HG03025 (cell line): ENCODE measurements at regions not wholly inside any gene's neighbourhood (a gene's known extent, or its start where the extent isn't known, plus 50 kb on each side); places are given as distances from the start of the nearest gene placed in this dataset.
"Not testable (repeated sequence)": the region's sequence is repeated elsewhere in the genome, so short reads cannot be mapped to it uniquely, and the experiment has no call there.

Experiments
- ATAC-seq: cut with Tn5 transposase; IDR thresholded peaks from one replicate; pipeline ENCODE4 v1.9.1; 2021; ENCODE audit warnings: mild to moderate bottlenecking, moderate library complexity; ENCODE audit not compliant: unreplicated experiment, low FRiP score

- ATAC-seq, result no peak
Observed at GRCh38 chr2:125324273-125324672, 1299.2 kb downstream of the CNTNAP5 start.

DNA sequence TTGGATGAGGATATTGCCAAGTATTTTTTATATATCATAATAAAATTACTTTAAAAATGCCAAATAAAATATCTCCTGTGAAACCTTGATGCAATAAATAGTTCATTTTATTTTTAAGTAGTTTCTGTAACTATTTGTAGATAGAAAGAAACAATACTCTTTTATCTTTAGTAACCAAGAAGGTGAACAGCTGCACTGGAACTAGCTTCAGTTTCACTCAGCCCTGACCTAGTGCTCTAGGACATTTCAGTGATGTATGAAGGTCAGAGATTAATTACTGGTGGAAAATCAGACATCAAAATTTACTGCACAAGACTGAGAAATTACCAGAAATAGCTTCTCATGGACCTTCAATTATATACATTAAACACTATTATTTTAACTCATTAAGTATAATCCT, 1305.0 kb downstream of the CNTNAP5 start:
- peak; percentile 88 for ATAC-seq

DNA sequence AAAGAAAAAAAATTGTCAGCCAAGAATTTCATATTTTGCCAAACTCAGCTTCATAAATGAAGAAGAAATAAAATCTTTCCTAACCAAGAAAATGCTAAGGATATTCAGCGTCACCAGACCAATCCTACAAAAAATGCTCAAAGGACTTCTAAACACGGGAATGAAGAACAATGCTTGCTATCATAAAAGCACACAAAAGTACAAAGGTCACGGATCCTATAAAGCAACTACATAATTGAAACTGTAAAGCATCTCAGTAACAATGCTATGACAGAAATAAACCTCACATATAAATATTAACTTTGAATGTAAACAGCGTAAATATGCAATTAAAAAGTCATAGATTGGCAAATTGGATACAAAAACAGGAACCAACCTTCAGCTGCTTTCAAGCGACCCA, 1314.6 kb upstream of the GYPC start:
- ATAC-seq, result no peak

DNA sequence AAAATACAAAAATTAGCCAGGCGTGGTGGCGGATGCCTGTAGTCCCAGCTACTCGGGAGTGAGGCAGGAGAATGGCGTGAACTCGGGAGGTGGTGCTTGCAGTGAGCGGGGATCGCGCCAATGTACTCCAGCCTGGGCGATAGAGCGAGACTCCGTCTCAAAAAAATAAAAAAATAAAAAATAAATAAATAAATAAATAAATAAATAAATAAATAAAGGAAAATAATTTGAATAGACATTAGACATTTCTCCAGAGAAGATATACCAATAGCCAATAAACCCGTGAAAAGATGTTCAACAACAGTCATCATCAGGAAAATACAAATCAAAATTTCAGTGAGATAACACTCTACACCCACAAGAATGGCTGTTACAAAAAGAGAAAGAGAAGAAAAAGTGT, 1302.4 kb upstream of the GYPC start:
- not testable (repeated sequence) for ATAC-seq

DNA sequence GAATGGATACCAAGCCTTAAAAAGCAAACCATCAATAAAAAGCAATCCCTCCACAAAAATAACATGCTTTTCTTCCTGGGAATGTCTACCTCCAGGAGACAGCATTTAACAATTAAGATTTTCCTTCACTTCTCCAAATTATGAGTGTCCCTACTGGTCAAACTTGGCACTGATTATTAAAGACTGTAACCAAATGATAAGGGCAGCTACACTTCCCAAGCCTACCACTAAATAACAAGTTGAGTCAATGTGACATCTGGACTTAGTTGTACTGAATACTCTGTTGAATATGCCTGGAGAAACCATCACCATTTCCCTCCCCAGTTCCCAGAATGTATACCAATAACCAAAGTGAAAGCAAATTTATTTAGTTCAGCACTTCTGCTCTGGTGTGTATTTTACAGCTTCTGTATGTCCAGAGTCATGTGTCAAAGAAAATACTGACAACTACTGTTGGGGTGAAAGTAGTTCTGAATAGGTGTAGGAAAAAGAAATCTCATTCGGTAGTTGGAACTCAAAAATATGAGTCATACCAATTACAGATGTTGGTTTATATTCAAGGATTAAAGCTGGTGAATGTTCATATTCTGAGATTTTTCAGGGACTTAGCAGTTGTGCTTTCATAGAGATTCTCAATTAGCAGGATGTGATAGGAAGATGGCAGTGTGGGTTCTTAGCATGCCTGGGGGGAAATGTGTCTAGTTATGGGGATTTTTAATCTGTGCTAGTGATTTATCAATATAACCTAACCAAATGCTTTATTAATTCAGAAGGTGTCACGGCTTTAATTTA, 1291.6 kb upstream of the GYPC start:
- ATAC-seq, result no peak

DNA sequence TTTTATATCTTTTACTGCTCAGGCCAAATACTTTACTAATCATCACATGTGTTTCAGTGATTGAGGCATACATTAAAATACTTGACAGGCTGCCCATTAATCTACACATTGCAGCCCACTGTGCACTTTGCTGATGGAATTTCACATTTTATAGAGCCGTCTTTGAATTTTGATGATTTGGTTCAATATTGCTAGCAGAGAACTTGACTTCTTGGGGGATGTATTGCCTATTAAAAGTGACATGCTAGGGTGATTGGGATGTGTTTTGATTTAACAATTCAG, 1291.0 kb upstream of the GYPC start:
- no peak for ATAC-seq

DNA sequence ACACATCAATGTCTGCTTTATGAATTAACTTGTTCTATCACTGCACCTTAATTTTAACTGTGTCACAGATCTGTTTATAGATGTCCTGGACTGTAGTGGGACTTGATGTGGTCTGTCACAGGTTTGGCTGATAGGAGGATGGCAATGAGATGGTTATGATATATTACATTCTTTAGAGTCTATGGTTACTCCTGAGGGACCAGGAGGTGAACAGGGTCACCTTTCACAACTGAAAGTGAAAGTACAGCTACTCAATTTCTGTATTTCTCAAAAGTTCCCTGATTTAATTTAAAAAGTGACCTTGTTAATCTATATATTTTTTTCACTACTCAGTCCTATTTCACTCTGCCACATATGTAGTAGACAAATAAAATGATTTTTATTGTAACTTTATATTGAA, 1284.1 kb upstream of the GYPC start:
- no peak for ATAC-seq

DNA sequence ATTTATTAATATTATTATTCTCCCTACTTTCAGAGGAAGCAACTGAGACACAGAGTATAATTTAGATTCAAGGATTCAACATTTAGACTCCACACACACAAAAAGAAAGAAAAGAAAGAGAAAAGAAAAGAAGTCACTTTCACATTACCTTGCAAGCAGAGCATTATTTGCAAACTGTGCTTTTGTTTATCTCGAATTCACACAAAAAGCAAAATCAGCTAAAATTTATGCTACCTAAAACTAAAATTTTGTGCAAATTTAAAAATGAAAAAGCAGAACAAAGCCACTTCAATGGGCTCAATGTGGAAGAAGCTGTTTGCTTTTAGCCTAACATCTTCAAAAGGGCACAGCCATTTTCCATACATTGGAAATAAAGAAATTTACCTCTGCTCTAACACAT, 1282.7 kb upstream of the GYPC start:
- no peak for ATAC-seq

GRCh38 chr2:125386074-125386473, 1269.9 kb upstream of the GYPC start:
- ATAC-seq, result no peak

GRCh38 chr2:125397535-125398251, 1258.3 kb upstream of the GYPC start:
- ATAC-seq, result peak; percentile 92

- ATAC-seq, result no peak
Observed at GRCh38 chr2:125398738-125399524, 1257.0 kb upstream of the GYPC start.

- no peak for ATAC-seq
Observed at GRCh38 chr2:125405816-125406215, 1250.1 kb upstream of the GYPC start.

DNA sequence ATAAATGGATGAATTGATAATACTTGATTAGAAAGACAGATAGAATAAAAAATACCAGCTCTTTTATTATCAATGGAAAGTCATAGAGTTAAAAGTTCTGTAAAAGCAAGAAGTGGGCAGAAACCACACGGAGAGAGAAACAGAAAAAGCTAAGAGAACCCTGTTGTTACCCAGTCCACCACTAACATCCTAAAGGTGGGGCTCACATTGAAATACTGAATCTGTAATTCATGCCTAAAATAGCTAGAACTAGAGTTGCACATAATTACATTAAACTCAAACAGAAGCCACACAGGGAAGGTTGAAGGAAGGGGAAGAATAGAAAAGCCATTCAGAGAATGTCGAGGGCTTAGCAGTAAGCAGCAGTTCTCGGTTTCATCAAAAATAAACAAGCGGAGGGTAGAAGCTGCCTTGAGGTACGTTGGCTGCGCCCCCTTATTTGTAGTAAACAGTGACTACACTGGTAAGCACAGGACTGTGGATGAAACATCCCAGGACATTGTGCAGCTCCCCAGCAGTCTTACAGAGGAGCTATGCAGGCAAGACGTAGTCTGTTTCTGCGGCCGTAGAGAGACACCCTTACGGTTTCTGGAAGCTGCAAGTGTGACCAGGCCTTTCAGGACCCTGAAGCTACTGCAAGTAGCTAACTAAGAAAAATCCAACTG, 1247.0 kb upstream of the GYPC start:
- no peak for ATAC-seq

DNA sequence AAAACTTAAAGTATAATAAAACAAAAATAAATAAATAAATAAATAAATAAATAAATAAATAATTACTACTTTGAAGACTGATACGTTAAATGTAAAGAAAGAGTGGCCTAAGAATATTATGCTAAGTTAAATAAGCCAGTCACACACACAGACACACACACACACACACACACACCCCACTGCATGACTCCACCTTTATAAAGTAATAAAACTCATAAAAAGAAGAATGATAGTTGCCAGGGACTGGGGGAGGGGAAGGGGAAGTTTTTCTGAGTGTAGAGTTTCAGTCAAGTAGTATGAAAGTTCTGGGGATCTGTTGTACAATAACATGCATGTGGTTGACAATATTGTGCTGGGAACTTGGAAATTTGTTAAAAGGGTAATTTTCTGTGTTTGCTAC, 1237.5 kb upstream of the GYPC start:
- no peak for ATAC-seq

DNA sequence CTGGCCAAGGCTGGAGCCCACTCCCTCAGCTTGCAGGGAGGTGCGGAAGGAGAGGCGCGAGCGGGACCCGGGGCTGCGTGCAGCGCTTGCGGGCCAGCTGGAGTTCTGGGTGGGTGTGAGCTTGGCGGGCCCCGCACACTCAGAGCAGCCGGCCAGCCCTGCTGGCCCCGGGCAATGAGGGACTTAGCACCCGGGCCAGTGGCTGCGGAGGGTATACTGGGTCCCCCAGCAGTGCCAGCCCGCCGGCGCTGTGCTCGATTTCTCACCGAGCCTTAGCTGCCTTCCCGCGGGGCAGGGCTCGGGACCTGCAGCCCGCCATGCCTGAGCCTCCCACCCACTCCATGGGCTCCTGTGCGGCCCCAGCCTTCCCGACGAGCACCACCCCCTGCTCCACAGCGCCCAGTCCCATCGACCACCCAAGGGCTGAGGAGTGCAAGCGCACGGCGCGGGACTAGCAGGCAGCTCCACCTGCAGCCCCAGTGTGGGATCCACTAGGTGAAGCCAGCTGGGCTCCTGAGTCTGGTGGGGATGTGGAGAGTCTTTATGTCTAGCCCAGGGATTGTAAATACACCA, 1233.7 kb upstream of the GYPC start:
- ATAC-seq, result not testable (repeated sequence)

DNA sequence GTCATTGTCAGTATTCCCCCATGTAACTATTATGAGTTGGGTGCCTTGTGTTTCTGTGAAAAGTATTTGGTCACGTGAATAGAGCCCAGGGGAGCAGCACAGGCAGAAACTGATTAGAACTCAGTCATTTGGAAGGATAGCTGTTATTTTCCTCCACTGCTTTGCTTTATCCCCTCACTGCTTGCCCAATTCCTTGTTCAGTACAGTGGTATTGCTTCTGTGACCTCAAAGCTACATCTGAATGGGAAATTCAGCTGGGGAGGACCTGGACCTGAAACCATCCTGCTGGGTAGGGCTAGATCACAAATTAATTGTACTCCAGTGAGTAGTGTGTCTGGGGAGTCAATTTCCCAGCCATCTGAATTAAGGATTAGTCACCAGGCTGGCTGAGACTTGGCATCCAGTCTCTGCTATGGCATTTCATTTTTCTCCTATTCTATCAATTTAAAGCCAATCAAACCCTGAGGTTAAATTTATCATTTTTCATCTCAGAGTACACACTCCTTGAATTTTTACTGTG, 1231.6 kb upstream of the GYPC start:
- ATAC-seq, result no peak

DNA sequence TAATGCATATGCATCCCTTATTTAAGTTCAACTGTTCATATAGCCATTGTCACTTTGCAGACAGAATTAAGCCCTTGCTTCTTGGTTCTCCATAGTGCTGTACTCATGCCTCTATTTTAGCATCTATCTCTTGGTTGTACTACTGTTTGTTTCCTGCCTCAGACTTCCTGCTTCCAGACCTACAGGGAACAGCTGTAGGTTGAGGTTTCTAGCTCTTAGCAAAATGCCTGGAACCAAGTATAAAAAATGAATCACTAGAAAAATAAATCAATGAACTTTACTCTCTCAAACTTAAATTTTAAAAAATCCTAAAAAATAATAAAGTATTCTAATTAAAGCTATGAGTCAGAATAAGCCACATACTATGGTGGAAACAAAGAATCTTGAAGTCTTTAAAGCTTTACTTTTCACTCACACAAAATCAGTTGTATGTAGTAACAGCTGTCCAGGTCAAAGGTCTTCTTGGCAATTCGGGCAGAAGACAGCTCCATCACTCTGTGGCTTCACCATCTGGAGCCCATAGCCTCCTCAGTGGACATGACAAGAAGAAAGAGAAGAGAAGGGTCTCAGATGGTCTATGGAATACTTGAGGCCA, 1228.1 kb upstream of the GYPC start:
- no peak for ATAC-seq

DNA sequence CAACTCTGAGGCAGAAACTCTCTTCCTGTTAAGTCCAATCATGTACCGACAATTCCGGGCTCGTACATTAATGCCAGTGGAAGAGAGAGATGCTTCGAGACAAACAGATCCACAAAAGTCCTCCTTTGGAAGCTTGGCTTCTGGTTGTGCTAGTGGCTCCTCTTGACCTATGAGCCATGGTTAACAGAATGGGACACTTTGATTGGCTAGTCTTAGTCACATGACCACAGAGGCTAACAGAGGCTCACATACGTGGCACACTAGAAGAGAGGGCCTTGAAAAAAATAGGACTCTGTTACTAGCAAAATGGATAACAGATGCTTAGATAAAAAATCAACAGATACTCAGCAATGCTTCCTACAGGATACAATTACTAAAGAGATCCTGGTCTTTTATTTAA, 1211.9 kb upstream of the GYPC start:
- ATAC-seq, result no peak

- ATAC-seq, result no peak
Observed at GRCh38 chr2:125445495-125445894, 1210.5 kb upstream of the GYPC start.

DNA sequence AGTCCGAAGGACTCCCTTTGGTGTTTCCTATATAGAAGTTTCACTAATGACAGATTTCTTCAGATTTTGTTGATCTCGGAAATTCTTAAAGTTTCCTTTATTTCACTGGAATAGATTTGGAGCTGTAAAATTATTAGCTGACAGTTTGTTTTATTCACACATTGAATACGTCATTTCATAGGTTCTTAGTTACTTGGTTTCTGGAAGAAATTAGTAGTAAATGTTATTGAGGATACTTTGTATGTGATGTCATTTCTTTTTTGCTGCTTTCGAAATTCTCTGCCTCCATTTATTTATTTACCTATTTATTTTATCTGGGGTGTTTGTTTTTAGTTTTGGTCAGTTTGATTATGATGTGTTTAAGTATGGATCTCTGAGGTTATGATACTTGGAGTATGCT, 1205.9 kb upstream of the GYPC start:
- ATAC-seq, result no peak
